HG02884 (cell line): ENCODE measurements at regions not wholly inside any gene's neighbourhood (a gene's known extent, or its start where the extent isn't known, plus 50 kb on each side); places are given as distances from the start of the nearest gene placed in this dataset.

Experiments used
- ATAC-seq: cut with Tn5 transposase; IDR thresholded peaks from one replicate; pipeline ENCODE4 v1.9.1; 2021; ENCODE audit warnings: mild to moderate bottlenecking, moderate library complexity; ENCODE audit not compliant: unreplicated experiment

- no peak for ATAC-seq
Observed at GRCh38 chr1:68293609-68294366, 61.5 kb upstream of the WLS start.

DNA sequence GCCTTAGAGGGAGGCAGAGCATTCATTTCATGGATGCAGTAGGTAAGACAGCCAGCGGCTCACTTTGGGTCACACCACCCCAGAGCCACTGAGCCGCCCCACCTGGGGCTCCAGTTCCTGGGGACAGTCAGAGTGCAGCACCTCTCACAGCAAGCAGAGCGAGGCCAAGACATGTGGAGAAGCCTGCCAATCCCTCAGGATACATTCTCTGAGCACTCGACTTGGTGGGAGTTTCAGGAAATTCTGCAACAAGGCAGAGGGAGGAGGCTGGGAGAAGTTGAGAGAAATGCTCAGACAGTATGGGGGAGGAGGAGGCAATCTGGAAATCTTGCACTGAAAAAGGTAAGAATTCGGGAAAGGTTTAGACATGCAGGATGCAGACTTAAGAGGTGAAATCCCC is 60.8 kb upstream of the WLS start:
- ATAC-seq: no peak

GRCh38 chr1:68291688-68292384 is 59.5 kb upstream of the WLS start:
- ATAC-seq: no peak

- no peak for ATAC-seq
Observed at GRCh38 chr1:68287241-68287640, 54.9 kb upstream of the WLS start.

GRCh38 chr1:68285046-68285445 is 52.7 kb upstream of the WLS start:
- no peak for ATAC-seq

DNA sequence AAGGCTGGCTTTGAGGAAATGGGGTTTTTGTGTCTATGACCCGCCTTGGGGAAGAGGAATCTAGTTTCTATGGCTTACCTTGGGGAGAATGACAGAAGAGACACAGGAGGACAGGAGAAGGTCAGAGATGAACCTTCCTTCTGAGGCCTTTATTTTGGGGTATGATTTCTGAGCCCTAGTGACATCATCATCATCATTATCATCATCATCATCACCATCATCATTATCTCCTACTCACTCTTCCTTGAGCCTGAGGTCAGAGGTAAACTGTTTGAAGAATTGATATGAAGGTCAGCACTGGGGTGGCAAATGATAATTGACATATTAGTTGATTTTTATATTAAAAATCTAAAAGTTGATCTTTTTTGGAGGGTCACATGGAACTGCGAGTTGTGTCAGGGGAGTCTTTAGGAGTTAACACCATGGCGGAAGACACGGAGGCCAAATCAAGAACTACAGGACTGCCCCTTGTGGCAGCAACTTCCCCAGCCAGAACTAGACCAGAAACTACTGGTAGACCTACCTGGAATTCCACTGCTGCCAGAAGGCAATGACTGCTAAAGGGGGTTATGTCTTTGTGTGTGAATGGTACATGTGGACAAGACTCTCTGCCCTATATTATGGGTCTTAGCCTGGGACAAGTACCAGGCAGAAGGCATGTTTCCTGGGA is 49.8 kb upstream of the WLS start:
- ATAC-seq: no peak
